Endothelial cell of umbilical vein (primary cell): ENCODE measurements at regions not wholly inside any gene's neighbourhood (a gene's known extent, or its start where the extent isn't known, plus 50 kb on each side); places are given as distances from the start of the nearest gene placed in this dataset.
A peak's percentile ranks its signal among the peaks of the same experiment; 100 is the strongest.

Experiments
- BruUV-seq: library from RNA; stranded (reverse); fragments of 400-500 nt; replicated peaks from 2 replicates; lab custom pipeline; 2021; lab: Mats Ljungman, UMichigan
- CTCF ChIA-PET: fragments of 300-600, 350-600 bp; sonication (Branson Sonifier 250); formaldehyde crosslinking; loops from one replicate; lab custom pipeline; 2021; ENCODE audit warnings: antibody characterized with exemption, inconsistent platforms; lab: Charles Lee
- POLR2A ChIA-PET: fragments of 300-600, 350-600 bp; sonication (Branson Sonifier 250); formaldehyde crosslinking; loops from one replicate; lab custom pipeline; 2021; ENCODE audit warnings: antibody characterized with exemption, inconsistent platforms; lab: Charles Lee
- DNase-seq: peaks from one replicate; pipeline ENCODE4 v3.0.0-alpha.2; 2011; ENCODE audit warnings: low read depth, low spot score
- FAIRE-seq: peaks from 2 replicates; lab custom pipeline; 2011; peaks lifted over from hg19 to GRCh38; lab: Jason Lieb, UNC
- H2AFZ ChIP-seq: 2 replicates; pipeline ENCODE4 v1.6.0; 2012; ENCODE audit warnings: low read depth, low read length, control low read depth, inconsistent platforms
- H3K27ac ChIP-seq: 2 replicates; pipeline ENCODE4 v1.5.1; 2011; ENCODE audit warnings: low read depth, mild to moderate bottlenecking, control low read depth, low read length, moderate library complexity; ENCODE audit not compliant: insufficient read depth
- H3K27me3 ChIP-seq, 2 experiments: 2 replicates each; pipeline versions ENCODE4 v1.6.0 to v1.6.1; 2011; ENCODE audit warnings: low read length in 2 of 2, mixed read lengths in 1 of 2; ENCODE audit not compliant: control insufficient read depth in 2 of 2, insufficient read depth in 2 of 2
- H3K36me3 ChIP-seq, 2 experiments: 2 replicates in 1 of 2; 3 replicates in 1 of 2; pipeline ENCODE4 v1.5.1; 2011; ENCODE audit warnings: low read length in 2 of 2, mild to moderate bottlenecking in 1 of 2, moderate library complexity in 1 of 2; ENCODE audit not compliant: control insufficient read depth in 2 of 2, insufficient read depth in 2 of 2; ENCODE audit errors: extremely low read depth in 1 of 2
- H3K4me1 ChIP-seq: 3 replicates; pipeline ENCODE4 v1.5.1; 2011; ENCODE audit warnings: mild to moderate bottlenecking, low read length; ENCODE audit not compliant: control insufficient read depth, insufficient read depth; ENCODE audit errors: extremely low read depth
- H3K4me2 ChIP-seq: 2 replicates; pipeline ENCODE4 v1.6.1; 2011; ENCODE audit warnings: low read length, control low read depth, mixed read lengths; ENCODE audit not compliant: insufficient read depth
- H3K4me3 ChIP-seq, 3 experiments: fragments of 200-600 bp in 1 of 3; sonication (generic), shearing (Covaris generic) in 1 of 3; replicated peaks in 1 of 3; 2 replicates each; pipeline ENCODE4 v1.5.1; 2011 to 2016; ENCODE audit warnings: control low read depth in 3 of 3, low read length in 3 of 3, mild to moderate bottlenecking in 2 of 3, inconsistent platforms in 1 of 3, low read depth in 1 of 3, moderate library complexity in 1 of 3; ENCODE audit not compliant: insufficient read depth in 1 of 3
- H3K79me2 ChIP-seq: 2 replicates; pipeline ENCODE4 v1.6.0; 2012; ENCODE audit warnings: low read length, inconsistent platforms; ENCODE audit not compliant: control insufficient read depth, insufficient read depth
- H3K9ac ChIP-seq: replicated peaks from 2 replicates; pipeline ENCODE3; 2011; ENCODE audit warnings: low read length, control low read depth; ENCODE audit not compliant: insufficient read depth; ENCODE audit errors: extremely low read depth
- H3K9me1 ChIP-seq: replicated peaks from 3 replicates; pipeline ENCODE4 v1.6.0; 2011; ENCODE audit warnings: mild to moderate bottlenecking, low read length; ENCODE audit not compliant: control insufficient read depth, insufficient read depth; ENCODE audit errors: extremely low read depth
- H3K9me3 ChIP-seq: replicated peaks from 2 replicates; pipeline ENCODE4 v1.5.1; 2012; ENCODE audit warnings: low read length, inconsistent platforms; ENCODE audit not compliant: control insufficient read depth, insufficient read depth
- H4K20me1 ChIP-seq: replicated peaks from 2 replicates; pipeline ENCODE3; 2011; ENCODE audit warnings: mild to moderate bottlenecking, low read length; ENCODE audit not compliant: control insufficient read depth, insufficient read depth; ENCODE audit errors: extremely low read depth
- CTCF ChIP-seq, 2 donors: IDR thresholded peaks; 1 replicate in 1 of 2; 2 replicates in 1 of 2; pipeline ENCODE4 v1.5.1; 2011; ENCODE audit warnings: low read length in 2 of 2, mild to moderate bottlenecking in 2 of 2, moderate library complexity in 2 of 2, control low read depth in 1 of 2, inconsistent platforms in 1 of 2, low read depth in 1 of 2; ENCODE audit not compliant: insufficient read depth in 1 of 2; ENCODE audit errors: extremely low read depth in 1 of 2
- EZH2 ChIP-seq: IDR thresholded peaks from 2 replicates; pipeline ENCODE4 v1.6.1; 2012; ENCODE audit warnings: borderline replicate concordance, low read depth, mild to moderate bottlenecking, moderate library complexity, low read length, inconsistent platforms; ENCODE audit not compliant: severe bottlenecking
- FOS ChIP-seq: IDR thresholded peaks from 2 replicates; pipeline ENCODE4 v1.6.1; 2011; ENCODE audit warnings: mild to moderate bottlenecking, low read length, moderate library complexity, borderline replicate concordance; ENCODE audit not compliant: insufficient read depth
- GATA2 ChIP-seq: IDR thresholded peaks from 2 replicates; pipeline ENCODE4 v1.7.0; 2011; ENCODE audit warnings: low read depth, mild to moderate bottlenecking, moderate library complexity, mixed read lengths, low read length; ENCODE audit not compliant: insufficient read length, insufficient read depth
- JUN ChIP-seq: IDR thresholded peaks from 2 replicates; pipeline ENCODE4 v1.6.1; 2011; ENCODE audit warnings: borderline replicate concordance, low read depth; ENCODE audit not compliant: insufficient read length, insufficient read depth
- MAX ChIP-seq: IDR thresholded peaks from 2 replicates; pipeline ENCODE4 v1.6.1; 2011; ENCODE audit not compliant: insufficient read depth, insufficient read length
- MYC ChIP-seq: IDR thresholded peaks from one replicate; pipeline ENCODE4 v1.6.1; 2011; ENCODE audit warnings: mild to moderate bottlenecking, low read depth, low read length
- POLR2A ChIP-seq: IDR thresholded peaks from 2 replicates; pipeline ENCODE4 v1.6.1; 2012; ENCODE audit warnings: low read depth, mild to moderate bottlenecking, control low read depth, low read length
- POLR2AphosphoS5 ChIP-seq: IDR thresholded peaks from 2 replicates; pipeline ENCODE4 v1.6.1; 2012; ENCODE audit warnings: low read depth, mild to moderate bottlenecking, control low read depth, low read length, moderate library complexity; ENCODE audit not compliant: insufficient read depth
- dilution Hi-C: fragments of 300-500 bp; cut with MboI; formaldehyde crosslinking; loops from one replicate; pipeline ENCODE4 v1.15.0; 2019; ENCODE audit warnings: low sequenced_read_pairs; ENCODE audit not compliant: extremely low pct_ligation_motif_present
- intact Hi-C: fragments of 100-400 bp; cut with micrococcal nuclease; formaldehyde crosslinking; loops from one replicate; pipeline ENCODE4 v1.10.0; 2022

GRCh38 chr6:26214803-26215584, 127.8 kb downstream of the HFE start:
- TF ChIP-seq POLR2AphosphoS5 (no peak), POLR2A (no peak), CTCF (IDR thresholded peaks at IDR 0.05; ENCODE audit: extremely low read depth in 1 of 2, insufficient read depth in 1 of 2, low read depth in 1 of 2, low read length in 2 of 2) (no peak), EZH2 (no peak), FOS (no peak), JUN (no peak), GATA2 (no peak), MYC (no peak), MAX (no peak)
- Histone ChIP-seq H3K79me2 (no peaks in the 10 kb centered on the region), H3K4me2 (peak overlapping the region; percentile 54), H3K9me3 (no peaks in the 10 kb centered on the region), H3K36me3 (no peaks in the 10 kb centered on the region), H3K4me3 (peak overlapping the region in 2 of 3 experiments; percentile 40 to 49), H3K9me1 (no peaks in the 10 kb centered on the region), H3K27ac (peak overlapping the region; percentile 50), H4K20me1 (no peaks in the 10 kb centered on the region), H3K27me3 (no peaks in the 10 kb centered on the region), H3K4me1 (peaks cover 6% of the 10 kb centered on the region), H2AFZ (no peak overlapping the region), H3K9ac (peak overlapping the region; percentile 60)
- POLR2A ChIA-PET = interaction anchor here (0.6 to 4.1 kb wide), 13 partner anchors 9 to 189 kb away, joined by 3 to 122 read pairs (median 17); a partner anchor contains a TSS
- dilution Hi-C loops = no loop called here
- BruUV-seq = no TSS peak
- FAIRE-seq = peak; percentile 26
- intact Hi-C loops = no loop called here
- no peak for DNase-seq
- CTCF ChIA-PET = interaction anchor here (1.4 to 3.6 kb wide), 8 partner anchors 10 to 380 kb away, joined by 3 to 30 read pairs (median 10); a partner anchor contains a TSS
